Spleen (tissue), 11 donors: ENCODE measurements at regions not wholly inside any gene's neighbourhood (a gene's known extent, or its start where the extent isn't known, plus 50 kb on each side); places are given as distances from the start of the nearest gene placed in this dataset.

Experiments used
- DNase-seq: peaks from one replicate; pipeline ENCODE4 v3.0.0-alpha.2; 2020
- H3K27ac ChIP-seq, 8 donors: fragments of 200-600 bp; sonication (generic) in 7 of 8; 1 replicate in 4 of 8; 2 replicates in 4 of 8; pipeline versions ENCODE4 v1.5.0 to v1.8.0; 2016 to 2021; ENCODE audit warnings: inconsistent platforms in 4 of 8, mild to moderate bottlenecking in 4 of 8, moderate library complexity in 1 of 8
- H3K27me3 ChIP-seq, 7 donors: fragments of 200-600 bp; sonication (generic) in 6 of 7; replicated peaks in 1 of 7; 1 replicate in 4 of 7; 2 replicates in 3 of 7; pipeline versions ENCODE4 v1.5.0 to v1.8.0; 2016 to 2021; ENCODE audit warnings: inconsistent platforms in 3 of 7, mild to moderate bottlenecking in 1 of 7
- H3K36me3 ChIP-seq, 6 donors: fragments of 200-600 bp; sonication (generic) in 5 of 6; 1 replicate in 4 of 6; 2 replicates in 2 of 6; pipeline versions ENCODE4 v1.5.0 to v1.8.0; 2016 to 2021; ENCODE audit warnings: inconsistent platforms in 2 of 6
- H3K4me1 ChIP-seq, 6 donors: fragments of 200-600 bp; sonication (generic) in 5 of 6; 1 replicate in 3 of 6; 2 replicates in 3 of 6; pipeline versions ENCODE4 v1.5.0 to v1.8.0; 2016 to 2021; ENCODE audit warnings: inconsistent platforms in 3 of 6
- H3K4me3 ChIP-seq, 8 donors: fragments of 200-600 bp; sonication (generic) in 7 of 8; 1 replicate in 4 of 8; 2 replicates in 4 of 8; pipeline versions ENCODE4 v1.5.0 to v1.8.0; 2016 to 2021; ENCODE audit warnings: inconsistent platforms in 4 of 8, mild to moderate bottlenecking in 4 of 8, moderate library complexity in 2 of 8
- H3K9me3 ChIP-seq, 8 donors: fragments of 200-600 bp; sonication (generic) in 7 of 8; 1 replicate in 4 of 8; 2 replicates in 4 of 8; pipeline versions ENCODE4 v1.5.0 to v1.8.0; 2016 to 2021; ENCODE audit warnings: inconsistent platforms in 4 of 8
- CTCF ChIP-seq, 11 experiments: fragments of 200-600 bp in 7 of 11; fragments of 450-650 bp in 4 of 11; sonication (generic) in 4 of 11; IDR thresholded peaks in 8 of 11; conservative IDR thresholded peaks in 3 of 11; 1 replicate in 7 of 11; 2 replicates in 4 of 11; pipeline versions ENCODE4 v1.4.0 to v1.8.0; 2016 to 2021; ENCODE audit warnings: antibody characterized with exemption in 11 of 11, inconsistent platforms in 4 of 11, mild to moderate bottlenecking in 1 of 11
- POLR2A ChIP-seq, 3 donors: fragments of 450-650 bp; IDR thresholded peaks; one replicate each; pipeline ENCODE4 v1.5.1; 2017; ENCODE audit warnings: antibody characterized with exemption in 3 of 3, mild to moderate bottlenecking in 1 of 3
- POLR2AphosphoS5 ChIP-seq, 3 donors: sonication (generic); formaldehyde crosslinking; IDR thresholded peaks; one replicate each; pipeline ENCODE4 v1.5.1; 2017; ENCODE audit warnings: antibody characterized with exemption in 3 of 3
- WGBS, 5 donors: extraction: QIAGEN DNeasy Blood & Tissue Kit in 3 of 5; methylation state at CpG; one replicate each; pipeline versions ENCODE4 v1.1.5 to v1.1.7; 2013 to 2018; 5-methylcytosine and 5-hydroxymethylcytosine counted together
- intact Hi-C: fragments of 100-400 bp; cut with DNase I; formaldehyde crosslinking; loops from one replicate; pipeline ENCODE4 v1.15.0; 2023; ENCODE audit warnings: low total_unique reads
- donor health status: healthy with polysubstance abuse.
- donor health status: DM: no; HTN: no; CAD: no; lungs with moderate emphysema.
- donor health status: DM: no; HTN: no; CAD: no.
- donor health status: Bipolar disorder and iron deficiency.
- donor health status: healthy.
- donor health status: DM: no; HTN: no; CAD: no.
- donor health status: DM: yes; HTN: yes; CAD: no.

GRCh38 chr13:31927219-31927653, 104.3 kb upstream of the FRY start:
- intact Hi-C loops: no loop called here
- 81 to 90% (median 87%) methylated on average over 5 of the region's 5 CpGs for WGBS, 5 donors
- TF ChIP-seq POLR2AphosphoS5 (IDR thresholded peaks at IDR 0.05) (no peak), CTCF (IDR thresholded peaks at IDR 0.05 in 8 of 11, conservative IDR thresholded peaks at IDR 0.05 in 3 of 11) (no peak), POLR2A (IDR thresholded peaks at IDR 0.05) (no peak)
- Histone ChIP-seq H3K27me3 (no peaks in the 10 kb centered on the region), H3K4me1 (peaks cover 0 to 36% (median 13%) of the 10 kb centered on the region in 6 donors), H3K4me3 (no peak overlapping the region), H3K9me3 (no peaks in the 10 kb centered on the region), H3K36me3 (no peaks in the 10 kb centered on the region), H3K27ac (no peak overlapping the region)
- no peak for DNase-seq

GRCh38 chr13:31929031-31929770, 102.4 kb upstream of the FRY start:
- H3K27me3 ChIP-seq: no peaks in the 10 kb centered on the region
- no peak for DNase-seq
- H3K4me1 ChIP-seq: peaks cover 0 to 36% (median 13%) of the 10 kb centered on the region in 6 donors
- WGBS, 5 donors: 85 to 90% (median 88%) methylated on average over 3 of the region's 3 CpGs
- no peak overlapping the region for H3K4me3 ChIP-seq
- no peak overlapping the region for H3K27ac ChIP-seq
- intact Hi-C loops: no loop called here
- H3K36me3 ChIP-seq: no peaks in the 10 kb centered on the region
- no peaks in the 10 kb centered on the region for H3K9me3 ChIP-seq
- no peak for TF ChIP-seq POLR2AphosphoS5 (IDR thresholded peaks at IDR 0.05)
- no peak for TF ChIP-seq CTCF (IDR thresholded peaks at IDR 0.05 in 8 of 11, conservative IDR thresholded peaks at IDR 0.05 in 3 of 11)
- no peak for TF ChIP-seq POLR2A (IDR thresholded peaks at IDR 0.05)

GRCh38 chr13:31930490-31930889, 101.1 kb upstream of the FRY start:
- Histone ChIP-seq H3K36me3 (no peaks in the 10 kb centered on the region), H3K9me3 (no peaks in the 10 kb centered on the region), H3K4me3 (no peak overlapping the region), H3K4me1 (peaks cover 0 to 31% (median 13%) of the 10 kb centered on the region in 6 donors), H3K27ac (peak overlapping the region in 3 of 8 donors; percentile 0 to 42 (median 19)), H3K27me3 (no peaks in the 10 kb centered on the region)
- 70 to 85% (median 80%) methylated on average over 2 of the region's 2 CpGs for WGBS, 5 donors
- TF ChIP-seq POLR2AphosphoS5 (IDR thresholded peaks at IDR 0.05) (no peak), CTCF (IDR thresholded peaks at IDR 0.05 in 8 of 11, conservative IDR thresholded peaks at IDR 0.05 in 3 of 11) (no peak), POLR2A (IDR thresholded peaks at IDR 0.05) (no peak)
- no peak for DNase-seq
- intact Hi-C loops: no loop called here

- Histone ChIP-seq H3K27me3 (no peaks in the 10 kb centered on the region), H3K4me1 (peaks cover 0 to 31% (median 13%) of the 10 kb centered on the region in 6 donors), H3K27ac (peak overlapping the region in 3 of 8 donors; percentile 19 to 42 (median 21)), H3K4me3 (no peak overlapping the region), H3K36me3 (no peaks in the 10 kb centered on the region), H3K9me3 (no peaks in the 10 kb centered on the region)
- TF ChIP-seq POLR2AphosphoS5 (IDR thresholded peaks at IDR 0.05): no peak
- TF ChIP-seq CTCF (IDR thresholded peaks at IDR 0.05 in 8 of 11, conservative IDR thresholded peaks at IDR 0.05 in 3 of 11): no peak
- no peak for TF ChIP-seq POLR2A (IDR thresholded peaks at IDR 0.05)
- 53 to 67% (median 65%) methylated on average over 3 of the region's 3 CpGs for WGBS, 5 donors
- intact Hi-C loops: no loop called here
- no peak for DNase-seq
Observed at GRCh38 chr13:31930901-31931522, 100.6 kb upstream of the FRY start.
